Testis (tissue), 2 donors: ENCODE measurements at regions not wholly inside any gene's neighbourhood (a gene's known extent, or its start where the extent isn't known, plus 50 kb on each side); places are given as distances from the start of the nearest gene placed in this dataset.

ENCODE experiments used
- DNase-seq: peaks from one replicate; pipeline ENCODE4 v3.0.0-alpha.2; 2019
- H3K27ac ChIP-seq, 2 donors: fragments of 200-600 bp; sonication (generic); one replicate each; pipeline ENCODE4 v1.5.1; 2019
- H3K27me3 ChIP-seq: fragments of 200-600 bp; sonication (generic); one replicate; pipeline ENCODE4 v1.5.1; 2019
- H3K36me3 ChIP-seq: fragments of 200-600 bp; sonication (generic); one replicate; pipeline ENCODE4 v1.5.1; 2017; ENCODE audit warnings: low read depth; ENCODE audit errors: missing control alignments
- H3K4me1 ChIP-seq: fragments of 200-600 bp; sonication (generic); one replicate; pipeline ENCODE4 v1.5.1; 2019
- H3K4me3 ChIP-seq, 2 donors: fragments of 200-600 bp; sonication (generic); one replicate each; pipeline ENCODE4 v1.5.1; 2017 to 2019
- H3K9me3 ChIP-seq: fragments of 200-600 bp; sonication (generic); one replicate; pipeline ENCODE4 v1.5.1; 2017
- CTCF ChIP-seq, 3 experiments: fragments of 450-650 bp in 2 of 3; fragments of 200-600 bp in 1 of 3; sonication (generic) in 1 of 3; IDR thresholded peaks; one replicate each; pipeline ENCODE4 v1.5.1; 2016 to 2019; ENCODE audit warnings: antibody characterized with exemption in 3 of 3, mild to moderate bottlenecking in 2 of 3, moderate library complexity in 1 of 3
- POLR2A ChIP-seq: fragments of 450-650 bp; IDR thresholded peaks from one replicate; pipeline ENCODE4 v1.6.1; 2017; ENCODE audit warnings: antibody characterized with exemption, mild to moderate bottlenecking, moderate library complexity
- WGBS, 2 donors: methylation state at CpG; one replicate each; pipeline ENCODE4 v1.1.5; 2018; 5-methylcytosine and 5-hydroxymethylcytosine counted together
- intact Hi-C: fragments of 100-400 bp; cut with DNase I; formaldehyde crosslinking; loops from one replicate; pipeline ENCODE4 v1.15.1; 2023; ENCODE audit warnings: low total_unique reads

DNA sequence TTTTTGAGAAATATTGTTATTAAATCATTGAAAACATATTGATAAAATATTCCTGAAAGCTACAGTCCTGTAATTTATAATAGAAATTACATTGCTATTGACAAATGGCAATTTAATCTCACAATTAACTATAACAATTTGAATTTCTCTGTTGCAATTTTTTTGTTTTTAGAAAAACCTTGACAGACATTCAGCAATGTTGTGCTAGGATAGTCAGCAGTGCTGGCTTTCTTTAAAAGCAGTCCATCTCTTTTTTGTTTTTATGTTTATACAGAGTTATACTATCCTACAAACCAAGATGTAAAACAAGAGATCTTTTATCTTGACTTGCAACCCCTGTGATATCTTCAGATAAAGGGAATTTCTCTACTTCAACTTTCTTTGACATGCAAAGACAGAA, 93.1 kb downstream of the TUSC7 start:
- intact Hi-C loops, result no loop called here
- Histone ChIP-seq H3K4me1 (no peaks in the 10 kb centered on the region), H3K27ac (no peak overlapping the region), H3K4me3 (no peak overlapping the region), H3K27me3 (no peaks in the 10 kb centered on the region), H3K9me3 (no peaks in the 10 kb centered on the region), H3K36me3 (no peaks in the 10 kb centered on the region)
- no peak for DNase-seq
- no peak for TF ChIP-seq CTCF (IDR thresholded peaks at IDR 0.05)
- TF ChIP-seq POLR2A, result no peak

GRCh38 chr3:116806351-116806750, 96.8 kb downstream of the TUSC7 start:
- H3K9me3 ChIP-seq, result no peaks in the 10 kb centered on the region
- H3K27ac ChIP-seq, result no peak overlapping the region
- no peaks in the 10 kb centered on the region for H3K4me1 ChIP-seq
- no peak for DNase-seq
- H3K27me3 ChIP-seq, result no peaks in the 10 kb centered on the region
- no peaks in the 10 kb centered on the region for H3K36me3 ChIP-seq
- H3K4me3 ChIP-seq, result no peak overlapping the region
- WGBS, 2 donors, result 97 to 100% methylated on average over 1 of the region's 1 CpG
- intact Hi-C loops, result no loop called here
- TF ChIP-seq POLR2A (no peak), CTCF (IDR thresholded peaks at IDR 0.05) (no peak)

DNA sequence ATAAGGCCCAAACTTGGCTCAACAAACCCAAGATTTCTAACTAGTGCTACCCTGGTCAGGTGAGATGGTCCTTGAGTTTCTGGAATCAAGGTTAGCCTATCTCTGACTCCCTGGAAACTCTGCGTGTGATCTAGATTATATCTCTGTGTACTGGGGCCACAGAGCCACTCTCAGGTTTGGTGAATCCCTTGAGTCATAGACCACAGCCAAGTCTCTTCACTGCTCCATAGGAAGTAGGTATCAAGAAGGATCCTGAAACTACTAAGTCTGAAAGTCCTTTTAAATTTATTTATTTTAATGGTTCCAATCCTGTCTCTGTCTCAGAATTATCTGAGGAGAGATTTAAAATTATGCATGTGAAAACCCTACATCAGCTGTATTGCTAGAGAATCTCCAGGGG, 99.1 kb downstream of the TUSC7 start:
- H3K4me3 ChIP-seq, result no peak overlapping the region
- no peak overlapping the region for H3K27ac ChIP-seq
- no peak for DNase-seq
- H3K4me1 ChIP-seq, result no peaks in the 10 kb centered on the region
- intact Hi-C loops, result no loop called here
- no peak for TF ChIP-seq CTCF (IDR thresholded peaks at IDR 0.05)
- no peak for TF ChIP-seq POLR2A
- H3K9me3 ChIP-seq, result no peaks in the 10 kb centered on the region
- WGBS, 2 donors, result 73 to 95% methylated on average over 1 of the region's 1 CpG
- H3K27me3 ChIP-seq, result no peaks in the 10 kb centered on the region
- H3K36me3 ChIP-seq, result no peaks in the 10 kb centered on the region

DNA sequence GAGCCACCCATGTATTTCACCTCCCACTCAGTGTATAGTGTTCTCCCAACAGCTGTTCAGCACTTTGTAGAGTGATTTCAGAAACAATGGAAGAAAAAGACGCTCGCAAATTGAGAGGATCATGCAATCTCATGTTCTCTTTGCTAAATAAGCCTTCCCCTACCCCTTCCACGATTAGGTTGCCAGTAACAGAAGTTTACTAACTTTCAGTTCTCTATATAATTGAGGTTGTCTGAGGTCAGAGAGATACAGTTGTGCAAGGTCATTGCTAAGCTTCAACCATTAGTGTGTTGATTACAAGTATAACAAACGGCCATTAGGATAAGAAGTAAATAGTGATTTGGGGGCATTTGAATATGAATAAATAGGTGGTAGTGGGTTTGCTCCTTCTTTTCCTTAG, 99.6 kb downstream of the TUSC7 start:
- Histone ChIP-seq H3K27me3 (no peaks in the 10 kb centered on the region), H3K27ac (no peak overlapping the region), H3K4me3 (no peak overlapping the region), H3K4me1 (no peaks in the 10 kb centered on the region), H3K9me3 (no peaks in the 10 kb centered on the region), H3K36me3 (no peaks in the 10 kb centered on the region)
- intact Hi-C loops, result no loop called here
- DNase-seq, result no peak
- 53 to 65% methylated on average over 4 of the region's 4 CpGs for WGBS, 2 donors
- no peak for TF ChIP-seq POLR2A
- no peak for TF ChIP-seq CTCF (IDR thresholded peaks at IDR 0.05)

DNA sequence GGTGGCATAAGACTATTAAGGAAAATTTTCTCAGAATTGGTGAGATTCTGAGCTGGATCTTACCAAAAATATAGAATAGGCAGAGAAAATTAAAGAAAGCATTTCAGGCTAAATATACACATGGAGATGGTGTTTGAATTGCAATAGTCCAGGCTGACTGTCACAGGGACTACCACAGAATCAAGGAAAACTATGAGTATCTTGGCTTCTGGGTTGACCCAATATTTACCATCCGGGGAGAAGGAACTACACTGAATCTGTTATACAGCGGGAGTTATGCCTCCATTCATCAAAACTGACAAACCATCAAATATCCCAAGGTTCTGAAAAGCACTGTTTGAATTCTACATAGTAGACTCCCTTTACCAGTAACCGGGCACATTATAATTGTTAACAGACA, 102.2 kb downstream of the TUSC7 start:
- intact Hi-C loops, result no loop called here

More for the DNA sequence above, 102.2 kb downstream of the TUSC7 start:
- no peaks in the 10 kb centered on the region for H3K36me3 ChIP-seq
- no peak for DNase-seq
- WGBS, 2 donors, result 89 to 93% methylated on average over 3 of the region's 3 CpGs
- H3K27me3 ChIP-seq, result no peaks in the 10 kb centered on the region
- H3K4me1 ChIP-seq, result no peaks in the 10 kb centered on the region
- H3K9me3 ChIP-seq, result no peaks in the 10 kb centered on the region
- no peak overlapping the region for H3K4me3 ChIP-seq
- no peak overlapping the region for H3K27ac ChIP-seq
- TF ChIP-seq CTCF (IDR thresholded peaks at IDR 0.05), result no peak
- no peak for TF ChIP-seq POLR2A
